ENCODE measurements at regions not wholly inside any gene's neighbourhood (a gene's known extent, or its start where the extent isn't known, plus 50 kb on each side); places are given as distances from the start of the nearest gene placed in this dataset.
A peak's percentile ranks its signal among the peaks of the same experiment; 100 is the strongest.

DNA sequence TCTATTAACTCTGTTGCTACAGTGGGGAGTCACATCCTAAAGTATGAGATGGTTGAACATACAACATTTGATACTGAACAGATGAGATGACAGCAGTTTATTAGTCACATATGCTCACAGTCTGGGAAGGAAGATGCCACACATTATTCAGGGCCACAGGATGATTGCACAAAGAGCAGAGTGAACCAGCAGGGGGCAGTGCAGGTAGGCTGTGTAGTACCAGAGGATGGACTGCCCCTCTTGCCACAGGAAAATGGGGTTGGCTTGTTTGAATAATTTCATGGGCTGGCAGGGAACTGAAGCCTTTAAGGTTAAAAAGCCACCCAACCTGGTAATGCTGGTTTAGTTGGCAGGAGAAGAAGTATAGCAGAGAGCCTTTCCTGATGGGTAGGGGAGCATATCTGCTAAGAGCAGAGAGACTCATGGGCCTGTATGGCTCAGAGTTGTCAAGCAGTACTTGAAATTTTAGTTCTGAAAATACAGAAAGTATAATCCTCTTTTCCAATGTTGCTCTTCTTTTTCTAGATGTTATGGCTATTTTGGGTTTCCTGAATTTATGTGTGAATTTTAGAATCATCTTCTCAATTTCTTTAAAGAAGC is 180.4 kb upstream of the B3GAT1 start:
- H3K9me3 Mint-ChIP-seq, result no peaks in the 10 kb centered on the region
- H4K20me1 ChIP-seq (ENCODE audit: control insufficient read depth, insufficient read depth, insufficient read length), result no peaks in the 10 kb centered on the region
- peak overlapping the region; percentile 24 for H2AFZ ChIP-seq (ENCODE audit: low read length)
- no peaks in the 10 kb centered on the region for H3K4me1 ChIP-seq (ENCODE audit: insufficient read depth, low read length)
- no peak overlapping the region for H4K5ac ChIP-seq (ENCODE audit: insufficient read length, low read depth, low read length)
- H2BK15ac ChIP-seq (ENCODE audit: low read depth, low read length), result no peak overlapping the region
- H3K36me3 Mint-ChIP-seq (ENCODE audit: insufficient read depth in 1 of 3, low read depth in 3 of 3), result no peaks in the 10 kb centered on the region; a peak in 1 of 7 replicates
- H3K4me3 Mint-ChIP-seq, result no peak overlapping the region
- H3K9me3 ChIP-seq (ENCODE audit: control insufficient read depth, low read depth, low read length), result no peaks in the 10 kb centered on the region
- H3K27ac ChIP-seq (ENCODE audit: insufficient read length, low read depth, low read length), result no peak overlapping the region
- H2BK12ac ChIP-seq (ENCODE audit: insufficient read length, low read depth, low read length), result no peak overlapping the region
- no peaks in the 10 kb centered on the region for H3K79me2 ChIP-seq (ENCODE audit: insufficient read depth, low read length)
- no peak overlapping the region for H4K8ac ChIP-seq (replicated peaks; ENCODE audit: insufficient read length, low read depth, low read length)
- H3K18ac ChIP-seq (ENCODE audit: insufficient read length, low read depth, low read length), result no peak overlapping the region
- TF ChIP-seq, protein P1, sequence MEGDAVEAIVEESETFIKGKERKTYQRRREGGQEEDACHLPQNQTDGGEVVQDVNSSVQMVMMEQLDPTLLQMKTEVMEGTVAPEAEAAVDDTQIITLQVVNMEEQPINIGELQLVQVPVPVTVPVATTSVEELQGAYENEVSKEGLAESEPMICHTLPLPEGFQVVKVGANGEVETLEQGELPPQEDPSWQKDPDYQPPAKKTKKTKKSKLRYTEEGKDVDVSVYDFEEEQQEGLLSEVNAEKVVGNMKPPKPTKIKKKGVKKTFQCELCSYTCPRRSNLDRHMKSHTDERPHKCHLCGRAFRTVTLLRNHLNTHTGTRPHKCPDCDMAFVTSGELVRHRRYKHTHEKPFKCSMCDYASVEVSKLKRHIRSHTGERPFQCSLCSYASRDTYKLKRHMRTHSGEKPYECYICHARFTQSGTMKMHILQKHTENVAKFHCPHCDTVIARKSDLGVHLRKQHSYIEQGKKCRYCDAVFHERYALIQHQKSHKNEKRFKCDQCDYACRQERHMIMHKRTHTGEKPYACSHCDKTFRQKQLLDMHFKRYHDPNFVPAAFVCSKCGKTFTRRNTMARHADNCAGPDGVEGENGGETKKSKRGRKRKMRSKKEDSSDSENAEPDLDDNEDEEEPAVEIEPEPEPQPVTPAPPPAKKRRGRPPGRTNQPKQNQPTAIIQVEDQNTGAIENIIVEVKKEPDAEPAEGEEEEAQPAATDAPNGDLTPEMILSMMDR (conservative IDR thresholded peaks at IDR 0.05), result peak; percentile 88
- H3K4me2 ChIP-seq (ENCODE audit: insufficient read depth, insufficient read length, low read length), result no peak overlapping the region
- no peaks in the 10 kb centered on the region for H3K79me1 ChIP-seq (ENCODE audit: insufficient read depth, low read depth, low read length, poor library complexity, severe bottlenecking)
- no peak overlapping the region for H3T11ph ChIP-seq (ENCODE audit: low read length)
- no peak overlapping the region for H2BK20ac ChIP-seq (ENCODE audit: low read depth, low read length, poor library complexity, severe bottlenecking)
- H3K27me3 Mint-ChIP-seq (ENCODE audit: low read depth), result peaks cover 6% of the 10 kb centered on the region
- no peak overlapping the region for H2BK5ac ChIP-seq (ENCODE audit: insufficient read length, low read length)
- no peak overlapping the region for H2AK5ac ChIP-seq (ENCODE audit: insufficient read length, low read length)
- peak; percentile 78 for DNase-seq
- no peak overlapping the region for H3K27ac Mint-ChIP-seq
- no peak overlapping the region for H3K4ac ChIP-seq (ENCODE audit: low read depth, low read length)
- no peak overlapping the region for H3K9ac ChIP-seq (ENCODE audit: extremely low read depth, insufficient read length, low read length)
- H2BK120ac ChIP-seq (ENCODE audit: low read depth, low read length, poor library complexity, severe bottlenecking), result no peak overlapping the region
- H3K23me2 ChIP-seq (ENCODE audit: insufficient read length, low read depth, low read length, poor library complexity, severe bottlenecking), result no peaks in the 10 kb centered on the region
- no peak overlapping the region for H3K23ac ChIP-seq (ENCODE audit: insufficient read length, low read depth, low read length)
- H3K56ac ChIP-seq (ENCODE audit: insufficient read length, low read depth, low read length), result no peak overlapping the region
- no peaks in the 10 kb centered on the region for H3K27me3 ChIP-seq (ENCODE audit: insufficient read depth, low read length)
- no peak overlapping the region for H4K91ac ChIP-seq (ENCODE audit: insufficient read length, low read depth, low read length)
- peaks cover 0 to 5% of the 10 kb centered on the region in 2 experiments; a peak in 2 of 4 replicates for H3K4me1 Mint-ChIP-seq
- no peak overlapping the region for H3K14ac ChIP-seq (ENCODE audit: insufficient read depth, low read length)
